ENCODE measurements at regions not wholly inside any gene's neighbourhood (a gene's known extent, or its start where the extent isn't known, plus 50 kb on each side); places are given as distances from the start of the nearest gene placed in this dataset.
"Not testable (repeated sequence)": the region's sequence is repeated elsewhere in the genome, so short reads cannot be mapped to it uniquely, and the experiment has no call there.

- Histone ChIP-seq H3K9me3 (ENCODE audit: control insufficient read depth, insufficient read depth, low read length) (peaks cover 7% of the 10 kb centered on the region), H3K27me3 (ENCODE audit: control insufficient read depth, insufficient read depth, low read length) (no peaks in the 10 kb centered on the region), H3K27ac (ENCODE audit: low read depth, low read length) (peak overlapping the region; percentile 21), H3K4me3 (ENCODE audit: low read depth, low read length) (no peak overlapping the region)
- ChIA-PET CTCF (no interaction called here), POLR2A (no interaction called here)
- no peak for DNase-seq (ENCODE audit: low read depth, low spot score)
- TF ChIP-seq CTCF (IDR thresholded peaks at IDR 0.05; ENCODE audit: low read depth, low read length), result no peak
Measured at GRCh38 chr10:5576780-5577624, 52.2 kb downstream of the CALML3 start.

DNA sequence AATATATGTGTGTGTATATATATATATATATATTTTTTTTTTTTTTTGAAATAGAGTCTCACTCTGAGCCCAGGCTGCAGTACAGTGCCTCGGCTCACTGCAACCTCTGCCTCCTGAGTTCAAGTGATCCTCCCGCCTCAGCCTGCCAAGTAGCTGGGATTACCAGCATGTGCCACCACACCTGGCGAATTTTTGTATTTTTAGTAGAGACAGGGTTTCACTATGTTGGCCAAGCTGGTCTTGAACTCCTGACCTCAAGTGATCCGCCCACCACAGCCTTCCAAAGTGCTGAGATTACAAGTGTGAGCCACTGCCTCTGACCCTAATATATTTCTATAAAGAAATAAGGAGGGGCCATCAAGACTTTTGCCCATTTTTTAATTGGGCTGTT, 55.3 kb downstream of the CALML3 start:
- CTCF ChIA-PET, result interaction anchor here (0.5 to 0.6 kb wide), 2 partner anchors 137 to 730 kb away, joined by 3 read pairs; no protein-coding TSS in a partner anchor
- H3K27ac ChIP-seq (ENCODE audit: low read depth, low read length); DNase-seq (ENCODE audit: low read depth, low spot score); H3K4me3 ChIP-seq (ENCODE audit: low read depth, low read length); H3K27me3 ChIP-seq (ENCODE audit: control insufficient read depth, insufficient read depth, low read length); POLR2A ChIA-PET: not testable (repeated sequence)
- H3K9me3 ChIP-seq (ENCODE audit: control insufficient read depth, insufficient read depth, low read length), result peaks cover 11% of the 10 kb centered on the region

DNA sequence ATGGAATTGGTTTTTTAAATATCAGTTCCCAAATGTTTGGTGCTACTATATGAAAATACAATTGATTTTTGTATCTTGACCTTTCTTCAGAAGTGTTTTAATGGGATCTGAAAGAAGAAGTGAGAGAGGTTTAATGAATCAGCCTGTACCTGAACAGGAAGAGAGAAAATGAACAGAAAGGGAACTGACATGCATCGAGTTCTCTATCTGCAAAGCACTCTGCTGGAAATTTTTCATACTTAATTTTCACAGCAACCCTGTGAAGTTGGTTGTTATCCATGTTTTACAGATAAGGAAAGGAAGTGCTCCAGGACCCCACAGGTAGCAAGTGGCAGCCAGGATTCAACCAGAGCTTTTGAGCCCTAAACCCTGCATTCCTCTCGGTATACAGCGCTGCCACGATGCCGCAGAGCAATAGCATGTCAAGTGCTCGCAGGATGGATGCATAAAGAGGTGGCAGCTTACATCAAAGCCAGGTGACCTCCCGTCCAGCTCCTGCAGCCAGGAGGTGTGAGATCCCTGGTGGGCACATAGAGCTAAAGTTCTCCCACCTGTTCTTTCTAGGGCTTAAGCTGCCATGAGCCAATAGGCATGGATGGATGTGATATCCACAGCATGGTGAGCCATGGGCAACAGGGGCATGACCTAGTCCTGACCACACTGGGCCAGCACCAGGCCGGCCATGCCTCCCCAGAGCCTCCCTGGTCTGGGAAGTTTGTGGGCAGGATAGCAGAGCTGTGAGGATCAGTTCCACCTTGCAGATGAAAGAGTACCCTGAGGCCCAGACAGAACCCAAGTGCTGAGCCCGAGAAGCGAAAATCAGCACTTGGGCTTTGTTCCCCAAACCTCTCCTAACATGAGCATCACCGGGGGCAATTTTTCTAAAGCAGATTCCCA, 57.2 kb downstream of the CALML3 start:
- no peak for DNase-seq (ENCODE audit: low read depth, low spot score)
- CTCF ChIA-PET, result interaction anchor here (0.6 to 0.7 kb wide), 2 partner anchors 21 to 53 kb away, joined by 7 to 11 read pairs; no protein-coding TSS in a partner anchor
- H3K9me3 ChIP-seq (ENCODE audit: control insufficient read depth, insufficient read depth, low read length), result peaks cover 14% of the 10 kb centered on the region
- H3K27ac ChIP-seq (ENCODE audit: low read depth, low read length), result no peak overlapping the region
- POLR2A ChIA-PET, result no interaction called here
- TF ChIP-seq CTCF (IDR thresholded peaks at IDR 0.05; ENCODE audit: low read depth, low read length), result no peak
- no peak overlapping the region for H3K4me3 ChIP-seq (ENCODE audit: low read depth, low read length)
- H3K27me3 ChIP-seq (ENCODE audit: control insufficient read depth, insufficient read depth, low read length), result no peaks in the 10 kb centered on the region

GRCh38 chr10:5582736-5583135, 58.0 kb downstream of the CALML3 start:
- ChIA-PET CTCF (interaction anchor here (0.6 to 0.7 kb wide), 2 partner anchors 22 to 52 kb away, joined by 7 to 11 read pairs; no protein-coding TSS in a partner anchor), POLR2A (no interaction called here)
- DNase-seq (ENCODE audit: low read depth, low spot score), result no peak

More at GRCh38 chr10:5582736-5583135, 58.0 kb downstream of the CALML3 start:
- Histone ChIP-seq H3K27me3 (ENCODE audit: control insufficient read depth, insufficient read depth, low read length) (no peaks in the 10 kb centered on the region), H3K4me3 (ENCODE audit: low read depth, low read length) (no peak overlapping the region), H3K9me3 (ENCODE audit: control insufficient read depth, insufficient read depth, low read length) (peaks cover 14% of the 10 kb centered on the region), H3K27ac (ENCODE audit: low read depth, low read length) (no peak overlapping the region)
- 0 out of 2 replicates have a peak, but pooled peaks have one; percentile 8 for TF ChIP-seq CTCF (IDR thresholded peaks at IDR 0.05; ENCODE audit: low read depth, low read length)
